ENCODE measurements at regions not wholly inside any gene's neighbourhood (a gene's known extent, or its start where the extent isn't known, plus 50 kb on each side); places are given as distances from the start of the nearest gene placed in this dataset.

DNA sequence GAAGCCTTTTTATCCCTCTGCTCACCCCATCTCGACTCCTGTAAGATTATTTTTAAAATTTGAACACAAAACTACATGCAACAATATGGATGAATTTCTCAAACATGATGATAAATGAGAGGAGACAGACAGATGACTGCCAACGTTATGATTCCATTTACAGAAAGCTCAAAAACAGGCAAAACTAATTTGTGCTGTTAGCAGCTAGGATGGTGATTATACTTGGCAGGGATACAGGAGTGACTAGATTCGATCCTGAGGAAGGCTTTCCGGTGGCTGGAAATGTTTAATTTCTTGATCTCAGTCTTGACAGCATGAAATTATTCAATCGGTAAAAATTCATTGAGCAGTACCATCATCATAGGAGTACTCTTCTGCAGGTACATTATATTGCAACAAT is 163.4 kb upstream of the SH3BP4 start:
- TF ChIP-seq CTCF (IDR thresholded peaks at IDR 0.05; ENCODE audit: borderline replicate concordance, extremely low read depth, low read length, poor library complexity, severe bottlenecking) (no peak), EZH2 (IDR thresholded peaks at IDR 0.05; ENCODE audit: borderline replicate concordance, low read depth, low read length, severe bottlenecking) (no peak)

Measured in DND-41 (cell line).